ENCODE measurements at regions not wholly inside any gene's neighbourhood (a gene's known extent, or its start where the extent isn't known, plus 50 kb on each side); places are given as distances from the start of the nearest gene placed in this dataset.

GRCh38 chr20:22403632-22404361 is 180.6 kb downstream of the FOXA2 start:
- intact Hi-C loops (cut with DNase I, micrococcal nuclease), result no loop called here
- no peak for TF ChIP-seq CTCF (IDR thresholded peaks at IDR 0.05)
- peak in 1 of 3 donors; percentile 33 for DNase-seq

GRCh38 chr20:22403022-22403631 is 181.2 kb downstream of the FOXA2 start:
- intact Hi-C loops (cut with DNase I, micrococcal nuclease), result no loop called here
- Histone ChIP-seq H3K36me3 (ENCODE audit: low read depth) (no peaks in the 10 kb centered on the region), H3K4me1 (ENCODE audit: low read depth) (peaks cover 13% of the 10 kb centered on the region), H3K9me3 (no peaks in the 10 kb centered on the region), H3K4me3 (no peak overlapping the region)
- ATAC-seq, result peak; percentile 10
- TF ChIP-seq CTCF (IDR thresholded peaks at IDR 0.05), result no peak
- DNase-seq, result no peak

More at GRCh38 chr20:22403632-22404361, 180.6 kb downstream of the FOXA2 start:
- peak; percentile 76 for ATAC-seq
- no peak overlapping the region for H3K4me3 ChIP-seq
- peaks cover 13% of the 10 kb centered on the region for H3K4me1 ChIP-seq (ENCODE audit: low read depth)
- H3K9me3 ChIP-seq, result no peaks in the 10 kb centered on the region
- no peaks in the 10 kb centered on the region for H3K36me3 ChIP-seq (ENCODE audit: low read depth)

- no peak for DNase-seq
- no peaks in the 10 kb centered on the region for H3K9me3 ChIP-seq
- no peak for ATAC-seq
- peaks cover 13% of the 10 kb centered on the region for H3K4me1 ChIP-seq (ENCODE audit: low read depth)
- H3K36me3 ChIP-seq (ENCODE audit: low read depth), result no peaks in the 10 kb centered on the region
- intact Hi-C loops (cut with DNase I, micrococcal nuclease), result no loop called here
- H3K4me3 ChIP-seq, result no peak overlapping the region
- TF ChIP-seq CTCF (IDR thresholded peaks at IDR 0.05), result no peak
Observed at GRCh38 chr20:22402550-22402949, 181.8 kb downstream of the FOXA2 start.

GRCh38 chr20:22400440-22400839 is 183.9 kb downstream of the FOXA2 start:
- DNase-seq (no peak), ATAC-seq (no peak)
- Histone ChIP-seq H3K4me3 (no peak overlapping the region), H3K9me3 (no peaks in the 10 kb centered on the region), H3K4me1 (ENCODE audit: low read depth) (peaks cover 13% of the 10 kb centered on the region), H3K36me3 (ENCODE audit: low read depth) (no peaks in the 10 kb centered on the region)
- intact Hi-C loops (cut with DNase I, micrococcal nuclease), result no loop called here
- no peak for TF ChIP-seq CTCF (IDR thresholded peaks at IDR 0.05)

- Histone ChIP-seq H3K4me3 (no peak overlapping the region), H3K36me3 (ENCODE audit: low read depth) (no peaks in the 10 kb centered on the region), H3K9me3 (no peaks in the 10 kb centered on the region), H3K4me1 (ENCODE audit: low read depth) (no peaks in the 10 kb centered on the region)
- DNase-seq (no peak), ATAC-seq (no peak)
- no peak for TF ChIP-seq CTCF (IDR thresholded peaks at IDR 0.05)
- intact Hi-C loops (cut with DNase I, micrococcal nuclease), result no loop called here
Observed at GRCh38 chr20:22394583-22394982, 189.8 kb downstream of the FOXA2 start.
